Coronary artery (tissue), 2 donors: ENCODE measurements at regions not wholly inside any gene's neighbourhood (a gene's known extent, or its start where the extent isn't known, plus 50 kb on each side); places are given as distances from the start of the nearest gene placed in this dataset.

ENCODE experiments used
- DNase-seq: peaks from one replicate; pipeline ENCODE4 v3.0.0-alpha.2; 2017; ENCODE audit warnings: low spot score
- H3K27ac ChIP-seq, 2 donors: fragments of 200-600 bp; sonication (generic); one replicate each; pipeline ENCODE4 v1.5.1; 2016 to 2019
- H3K4me3 ChIP-seq: fragments of 200-600 bp; sonication (generic); 2 replicates; pipeline ENCODE4 v1.5.1; 2016; ENCODE audit warnings: mild to moderate bottlenecking, moderate library complexity
- TF ChIP-seq, protein P1 (sequence below): fragments of 200-600 bp; sonication (generic); IDR thresholded peaks from one replicate; pipeline ENCODE4 v1.5.1; 2019; ENCODE audit warnings: antibody characterized with exemption

DNA sequence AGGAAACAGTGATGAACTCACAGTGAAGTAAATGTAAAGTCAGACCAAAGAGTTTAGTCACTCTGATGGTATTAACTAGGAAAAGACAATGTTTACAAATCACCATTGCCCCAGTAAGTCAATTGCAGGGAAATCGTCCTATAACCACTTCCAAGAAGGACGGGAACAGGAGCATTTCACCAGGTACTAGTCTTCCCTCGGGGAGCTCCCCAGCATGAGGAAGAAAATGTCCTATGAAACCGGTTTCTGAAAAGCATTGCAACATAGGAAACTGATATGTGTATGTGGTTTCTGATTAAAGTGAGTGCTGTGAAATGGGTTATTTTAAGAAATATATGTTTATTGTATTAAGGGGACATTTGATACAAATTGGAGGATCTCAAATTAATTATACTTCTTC is 626.7 kb upstream of the ADAMTS16 start:
- Histone ChIP-seq H3K4me3 (no peak overlapping the region), H3K27ac (no peak overlapping the region)
- DNase-seq, result no peak
- TF ChIP-seq, protein P1, sequence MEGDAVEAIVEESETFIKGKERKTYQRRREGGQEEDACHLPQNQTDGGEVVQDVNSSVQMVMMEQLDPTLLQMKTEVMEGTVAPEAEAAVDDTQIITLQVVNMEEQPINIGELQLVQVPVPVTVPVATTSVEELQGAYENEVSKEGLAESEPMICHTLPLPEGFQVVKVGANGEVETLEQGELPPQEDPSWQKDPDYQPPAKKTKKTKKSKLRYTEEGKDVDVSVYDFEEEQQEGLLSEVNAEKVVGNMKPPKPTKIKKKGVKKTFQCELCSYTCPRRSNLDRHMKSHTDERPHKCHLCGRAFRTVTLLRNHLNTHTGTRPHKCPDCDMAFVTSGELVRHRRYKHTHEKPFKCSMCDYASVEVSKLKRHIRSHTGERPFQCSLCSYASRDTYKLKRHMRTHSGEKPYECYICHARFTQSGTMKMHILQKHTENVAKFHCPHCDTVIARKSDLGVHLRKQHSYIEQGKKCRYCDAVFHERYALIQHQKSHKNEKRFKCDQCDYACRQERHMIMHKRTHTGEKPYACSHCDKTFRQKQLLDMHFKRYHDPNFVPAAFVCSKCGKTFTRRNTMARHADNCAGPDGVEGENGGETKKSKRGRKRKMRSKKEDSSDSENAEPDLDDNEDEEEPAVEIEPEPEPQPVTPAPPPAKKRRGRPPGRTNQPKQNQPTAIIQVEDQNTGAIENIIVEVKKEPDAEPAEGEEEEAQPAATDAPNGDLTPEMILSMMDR, result no peak

DNA sequence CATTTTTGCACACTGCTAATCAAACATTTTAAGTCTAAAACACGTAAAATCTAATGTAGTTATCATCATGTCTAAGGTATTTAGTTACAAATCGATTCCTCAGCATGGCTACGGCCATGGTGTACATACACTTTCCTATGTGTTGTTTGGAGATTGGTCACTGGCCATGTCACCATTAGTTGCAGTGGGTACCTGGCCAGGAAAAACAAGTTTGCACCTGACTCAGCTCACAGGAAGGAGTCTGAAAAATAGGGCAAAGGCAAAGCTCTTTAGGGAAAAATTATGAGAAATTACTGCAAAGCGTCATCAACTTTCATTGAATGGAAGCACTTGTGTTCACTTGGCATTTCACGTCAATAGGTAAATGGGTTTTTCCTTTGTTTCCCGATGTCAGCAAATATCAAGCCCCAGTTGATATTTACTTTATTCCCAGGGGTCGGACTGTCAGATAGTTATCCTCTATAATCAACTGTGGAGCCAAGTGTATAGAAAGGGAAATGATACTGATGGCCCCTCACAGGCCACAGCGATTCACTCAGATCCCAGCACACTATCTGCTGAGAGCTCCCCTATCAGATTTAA is 626.0 kb upstream of the ADAMTS16 start:
- no peak for DNase-seq
- no peak overlapping the region for H3K4me3 ChIP-seq
- H3K27ac ChIP-seq, result no peak overlapping the region
- TF ChIP-seq, protein P1, result no peak

DNA sequence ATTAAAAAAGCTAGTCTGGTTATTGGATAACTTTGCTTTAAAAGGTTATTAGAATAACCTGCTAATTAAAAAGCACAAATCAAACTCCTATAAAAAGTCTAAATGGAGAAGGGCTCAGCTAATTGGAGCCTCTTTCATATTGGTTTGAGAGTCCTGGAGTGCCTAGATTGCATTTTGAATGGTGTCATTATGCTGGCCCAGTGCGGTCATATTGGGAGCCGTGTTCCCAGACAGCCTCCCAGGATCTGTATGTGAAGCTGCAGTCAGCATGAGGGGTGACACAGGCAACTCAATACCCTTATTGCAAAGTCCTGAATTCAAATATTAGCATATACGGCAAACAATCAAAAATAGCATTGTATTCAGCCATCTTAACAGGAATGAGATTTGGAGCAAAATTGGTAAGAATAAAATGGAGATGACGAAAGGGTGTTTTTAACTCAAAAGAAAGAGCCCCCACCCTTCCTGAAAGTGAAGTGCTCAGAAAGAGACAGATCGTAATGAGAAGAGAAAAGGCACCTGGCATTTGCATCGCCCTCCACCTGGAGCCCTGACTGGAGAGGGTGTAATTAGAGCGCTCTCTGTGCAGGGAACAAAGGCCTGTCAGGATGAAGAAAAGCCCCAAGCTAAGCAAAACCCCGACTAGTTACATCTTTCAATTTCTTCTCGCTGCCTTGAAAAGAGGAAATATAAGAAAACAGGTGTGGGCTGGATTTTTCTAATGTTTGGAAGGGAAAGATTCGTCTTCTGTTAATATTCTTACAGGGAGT is 621.0 kb upstream of the ADAMTS16 start:
- H3K27ac ChIP-seq, result no peak overlapping the region
- TF ChIP-seq, protein P1, result no peak
- DNase-seq, result no peak
- H3K4me3 ChIP-seq, result no peak overlapping the region

DNA sequence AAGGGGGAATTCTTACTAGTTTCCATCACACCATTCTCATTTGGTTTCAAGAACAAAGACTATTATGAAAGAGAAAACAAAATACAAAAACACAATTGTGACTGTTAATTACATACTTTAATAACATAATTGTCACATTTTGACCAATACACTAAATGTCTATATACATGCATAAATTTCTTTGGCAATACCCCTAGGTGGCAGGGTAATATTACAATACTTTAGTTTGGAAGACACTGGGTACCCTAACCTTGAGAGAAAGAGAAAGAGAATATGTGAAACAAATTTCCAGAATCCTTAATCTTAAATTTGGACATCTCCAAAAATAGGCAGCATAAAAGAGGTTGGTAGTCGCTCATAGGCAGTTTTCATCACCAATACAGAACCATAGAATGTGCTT is 619.6 kb upstream of the ADAMTS16 start:
- TF ChIP-seq, protein P1, result no peak
- no peak for DNase-seq
- H3K27ac ChIP-seq, result no peak overlapping the region
- H3K4me3 ChIP-seq, result no peak overlapping the region

DNA sequence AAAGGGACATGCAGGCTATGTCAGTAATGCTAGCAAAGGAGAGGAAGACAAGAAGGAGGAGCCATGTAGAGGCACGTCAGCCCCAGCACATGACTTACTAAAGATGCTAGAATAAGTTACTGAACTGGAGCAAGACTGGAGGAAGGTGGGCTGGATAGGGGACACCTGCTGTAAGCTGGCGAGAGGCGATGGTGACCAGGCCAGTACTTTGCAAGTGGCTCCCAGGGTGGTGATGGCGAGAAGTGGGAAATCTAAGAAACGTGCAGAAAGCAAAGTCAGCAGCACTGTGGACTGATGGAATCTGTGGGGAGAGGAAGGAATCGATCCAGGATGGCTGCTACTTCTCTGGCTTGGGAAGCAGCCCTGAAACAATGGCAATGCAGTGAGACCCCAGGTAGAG is 617.1 kb upstream of the ADAMTS16 start:
- no peak for DNase-seq
- Histone ChIP-seq H3K27ac (no peak overlapping the region), H3K4me3 (no peak overlapping the region)
- TF ChIP-seq, protein P1, result no peak

DNA sequence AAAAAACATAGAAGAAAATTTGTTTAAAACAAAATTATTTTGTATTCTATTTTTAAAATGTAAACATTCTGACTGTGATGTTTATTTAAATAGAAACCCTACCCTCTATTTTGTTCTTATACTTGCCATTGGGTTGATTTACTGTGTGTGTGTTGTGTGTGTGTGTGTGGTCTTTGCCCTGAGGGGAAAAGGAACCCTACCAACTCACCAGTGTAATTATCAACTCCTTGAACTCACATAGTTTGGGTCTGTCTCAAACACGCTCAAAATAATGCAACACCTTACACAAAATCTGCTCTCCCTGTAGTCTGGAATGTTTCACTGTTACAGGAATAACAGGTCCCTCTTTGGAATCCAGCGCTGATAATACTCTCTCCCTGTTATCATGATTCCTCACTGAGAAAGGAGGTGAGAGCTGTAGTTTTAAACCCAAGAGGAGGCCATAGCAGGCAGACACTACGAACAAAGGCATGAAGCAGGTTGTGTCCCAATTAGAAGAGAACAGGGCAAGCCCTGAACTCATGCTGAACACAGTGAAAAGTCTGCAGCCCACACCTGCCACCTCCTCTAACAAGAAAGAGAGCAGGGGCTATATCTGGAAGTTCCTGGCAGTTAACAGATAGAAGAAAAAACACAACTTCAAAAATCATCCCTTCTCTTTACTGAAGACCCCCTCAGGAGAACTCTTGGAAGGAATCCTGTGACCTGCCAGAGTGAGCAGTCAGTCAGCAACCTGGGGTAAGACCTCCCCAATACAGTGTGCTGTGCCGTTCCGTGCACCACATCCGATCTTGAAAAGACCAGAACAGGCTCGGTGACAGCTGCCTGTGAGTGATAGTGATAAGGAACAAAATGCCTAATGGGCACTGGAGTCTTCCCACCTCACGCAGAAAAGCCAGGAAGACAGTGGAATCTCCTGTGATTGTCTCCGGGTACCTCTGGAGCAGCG is 608.1 kb upstream of the ADAMTS16 start:
- DNase-seq, result no peak
- TF ChIP-seq, protein P1, result no peak
- Histone ChIP-seq H3K4me3 (no peak overlapping the region), H3K27ac (no peak overlapping the region)
